Epithelial cell of proximal tubule (primary cell): ENCODE measurements at regions not wholly inside any gene's neighbourhood (a gene's known extent, or its start where the extent isn't known, plus 50 kb on each side); places are given as distances from the start of the nearest gene placed in this dataset.

Source experiments
- DNase-seq: peaks from one replicate; pipeline ENCODE4 v3.0.0-alpha.2; 2011; ENCODE audit warnings: low read depth
- H3K4me3 ChIP-seq: 2 replicates; pipeline ENCODE4 v1.5.1; 2011; ENCODE audit warnings: low read depth, mild to moderate bottlenecking, low read length
- TF ChIP-seq, protein P1 (sequence below): conservative IDR thresholded peaks from 2 replicates; pipeline ENCODE4 v1.5.1; 2012; ENCODE audit warnings: low read depth, mild to moderate bottlenecking, low read length

DNA sequence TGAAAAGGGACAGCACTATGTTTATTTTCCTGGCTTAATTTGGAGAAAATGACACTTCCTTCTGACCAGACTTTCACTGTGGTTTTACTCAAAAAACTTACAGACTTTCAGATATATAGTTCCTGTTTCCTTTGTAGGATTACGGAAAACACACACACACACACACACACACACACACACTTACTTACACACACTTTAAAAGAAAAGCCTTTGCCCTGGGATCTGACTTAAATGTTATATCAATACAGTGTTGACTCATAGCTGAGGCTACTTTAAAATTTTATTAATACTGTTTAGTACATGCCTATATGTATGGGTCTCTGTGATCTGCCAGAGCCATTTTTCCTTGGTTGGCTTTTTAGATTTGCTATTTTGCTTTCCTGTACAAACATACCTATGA is 758.3 kb downstream of the DNAH5 start:
- no peak overlapping the region for H3K4me3 ChIP-seq
- TF ChIP-seq, protein P1, sequence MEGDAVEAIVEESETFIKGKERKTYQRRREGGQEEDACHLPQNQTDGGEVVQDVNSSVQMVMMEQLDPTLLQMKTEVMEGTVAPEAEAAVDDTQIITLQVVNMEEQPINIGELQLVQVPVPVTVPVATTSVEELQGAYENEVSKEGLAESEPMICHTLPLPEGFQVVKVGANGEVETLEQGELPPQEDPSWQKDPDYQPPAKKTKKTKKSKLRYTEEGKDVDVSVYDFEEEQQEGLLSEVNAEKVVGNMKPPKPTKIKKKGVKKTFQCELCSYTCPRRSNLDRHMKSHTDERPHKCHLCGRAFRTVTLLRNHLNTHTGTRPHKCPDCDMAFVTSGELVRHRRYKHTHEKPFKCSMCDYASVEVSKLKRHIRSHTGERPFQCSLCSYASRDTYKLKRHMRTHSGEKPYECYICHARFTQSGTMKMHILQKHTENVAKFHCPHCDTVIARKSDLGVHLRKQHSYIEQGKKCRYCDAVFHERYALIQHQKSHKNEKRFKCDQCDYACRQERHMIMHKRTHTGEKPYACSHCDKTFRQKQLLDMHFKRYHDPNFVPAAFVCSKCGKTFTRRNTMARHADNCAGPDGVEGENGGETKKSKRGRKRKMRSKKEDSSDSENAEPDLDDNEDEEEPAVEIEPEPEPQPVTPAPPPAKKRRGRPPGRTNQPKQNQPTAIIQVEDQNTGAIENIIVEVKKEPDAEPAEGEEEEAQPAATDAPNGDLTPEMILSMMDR: no peak
- DNase-seq: no peak

DNA sequence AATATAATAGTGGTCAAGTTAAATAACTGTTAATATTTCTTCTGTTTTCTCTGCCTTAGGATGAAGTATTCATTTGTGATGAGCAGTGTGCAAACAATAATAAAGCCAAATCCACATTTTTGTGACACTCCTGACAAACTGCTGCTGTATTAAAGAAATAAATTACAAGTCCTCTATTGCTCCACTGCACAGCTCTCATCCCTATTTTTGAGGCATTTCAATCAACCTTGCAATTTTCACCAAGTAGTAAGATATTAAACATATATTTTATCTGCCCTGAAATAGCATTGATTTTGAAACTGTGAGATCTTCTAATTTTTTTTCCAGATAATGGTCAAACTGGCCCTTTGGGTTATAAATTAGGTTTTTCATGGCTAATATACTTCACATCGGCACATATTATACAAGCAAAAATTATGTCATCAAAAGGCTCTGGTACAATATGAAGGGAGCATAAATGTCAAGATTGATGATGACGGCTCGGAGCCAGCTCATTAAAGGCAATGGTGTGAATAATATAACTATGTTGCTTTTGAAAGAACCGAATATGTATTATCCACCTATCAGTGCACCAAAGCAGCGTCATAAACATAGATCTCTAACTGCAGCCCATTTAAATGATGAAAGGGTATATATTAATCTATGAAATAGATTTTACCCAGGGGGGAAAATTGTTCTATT is 764.9 kb downstream of the DNAH5 start:
- DNase-seq: no peak
- TF ChIP-seq, protein P1: no peak
- no peak overlapping the region for H3K4me3 ChIP-seq

DNA sequence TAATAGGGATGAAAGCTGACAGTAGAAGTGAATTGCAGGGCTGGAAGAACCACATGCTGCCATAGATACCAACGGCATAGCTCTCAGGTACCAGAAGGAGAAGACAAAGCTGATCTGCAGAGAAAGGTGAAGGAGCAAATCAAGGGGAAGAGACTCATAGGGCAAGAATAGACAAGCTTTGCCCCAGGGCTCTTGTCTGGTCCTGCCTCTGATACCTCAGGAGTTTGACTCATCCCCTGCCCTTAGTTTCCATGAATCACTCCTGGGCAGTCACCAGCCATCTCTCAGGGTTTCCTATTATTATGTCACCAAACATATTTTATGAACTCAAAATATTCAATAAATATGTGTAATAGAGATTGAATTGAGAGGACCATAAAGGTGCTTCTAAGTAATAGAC is 800.9 kb downstream of the DNAH5 start:
- no peak for DNase-seq
- TF ChIP-seq, protein P1: no peak
- no peak overlapping the region for H3K4me3 ChIP-seq

DNA sequence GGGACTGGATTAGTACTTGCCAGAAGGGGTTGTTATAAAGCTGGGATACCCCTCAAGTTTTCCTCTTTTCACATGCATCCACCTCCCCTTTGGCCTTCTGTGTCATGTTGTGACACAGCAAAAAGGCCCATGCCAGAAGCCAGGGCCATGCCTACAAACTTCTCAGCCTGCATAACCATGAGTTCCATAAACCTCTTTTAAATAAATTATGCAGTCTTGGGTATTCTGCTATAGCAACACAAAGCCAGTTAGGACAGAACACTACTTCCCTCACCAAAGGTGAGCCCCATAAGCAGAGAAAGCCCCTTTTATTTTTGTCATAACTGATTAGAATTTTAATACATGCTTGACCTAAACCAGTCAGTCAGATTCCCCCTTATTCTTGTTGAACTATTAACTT is 801.3 kb downstream of the DNAH5 start:
- DNase-seq: no peak
- TF ChIP-seq, protein P1: no peak

DNA sequence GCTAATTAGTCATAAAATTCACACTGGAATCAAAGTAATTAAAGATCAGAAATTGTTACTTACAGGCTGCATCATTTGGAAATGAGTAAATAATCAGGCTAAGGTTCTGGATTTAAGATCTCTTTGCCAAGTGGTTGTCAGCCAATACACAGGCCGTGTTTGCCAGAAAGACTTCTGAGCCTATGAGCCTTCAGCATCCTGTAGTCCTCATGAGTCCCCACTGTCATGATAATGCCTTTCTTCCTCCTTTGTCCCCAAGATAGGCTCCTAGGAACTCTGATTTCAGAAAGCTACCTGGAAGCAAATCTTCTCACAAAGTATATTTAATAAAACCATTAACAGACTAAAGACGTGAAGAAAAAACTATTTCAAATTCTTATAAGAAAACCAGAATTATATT is 810.5 kb downstream of the DNAH5 start:
- H3K4me3 ChIP-seq: no peak overlapping the region
- TF ChIP-seq, protein P1: no peak
- no peak for DNase-seq

More for the DNA sequence above, 801.3 kb downstream of the DNAH5 start:
- H3K4me3 ChIP-seq: no peak overlapping the region

DNA sequence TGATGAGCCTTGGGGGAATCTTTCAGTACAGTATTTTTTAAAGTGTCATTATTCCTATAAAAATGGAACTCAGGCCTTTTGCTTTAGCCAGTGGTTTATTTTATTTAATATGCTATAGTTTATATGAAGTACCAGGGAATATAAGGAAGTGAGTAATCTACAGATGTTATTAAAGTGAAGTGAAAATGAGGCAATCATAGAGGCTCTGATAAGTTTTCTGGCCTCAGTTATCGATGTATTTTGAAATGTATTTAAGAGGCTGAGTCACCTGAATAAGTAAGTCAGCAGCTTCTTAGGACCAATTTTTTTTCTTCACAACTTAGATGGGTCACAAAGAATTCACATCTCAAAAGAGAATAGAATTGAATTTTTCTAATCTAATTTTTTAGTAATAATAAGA is 829.0 kb downstream of the DNAH5 start:
- H3K4me3 ChIP-seq: no peak overlapping the region
- no peak for DNase-seq
- TF ChIP-seq, protein P1: no peak

DNA sequence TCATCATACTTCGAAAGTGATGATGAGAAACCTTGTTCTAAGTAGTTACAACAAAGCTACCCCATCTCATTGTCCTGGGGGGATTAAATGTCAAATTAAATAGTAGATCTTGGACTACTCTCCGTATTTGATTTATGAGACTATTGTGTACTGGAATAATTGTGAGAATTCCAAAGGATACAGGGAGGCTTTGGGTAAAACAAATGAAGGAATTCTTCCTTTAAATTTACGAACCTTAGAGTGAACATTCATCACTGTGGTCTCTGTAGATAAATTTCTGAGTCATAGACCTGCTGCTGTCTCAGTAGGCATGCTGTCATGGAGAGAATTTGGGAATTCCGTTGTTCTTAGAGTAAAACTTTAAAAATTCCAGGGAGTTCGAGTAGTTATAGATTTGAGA is 836.2 kb downstream of the DNAH5 start:
- H3K4me3 ChIP-seq: no peak overlapping the region
- TF ChIP-seq, protein P1: no peak
- no peak for DNase-seq
